ENCODE measurements at regions not wholly inside any gene's neighbourhood (a gene's known extent, or its start where the extent isn't known, plus 50 kb on each side); places are given as distances from the start of the nearest gene placed in this dataset.

- Histone ChIP-seq H3K4me1 (ENCODE audit: insufficient read depth, low read length) (no peaks in the 10 kb centered on the region), H3K27ac (ENCODE audit: low read depth in 1 of 2, low read length in 2 of 2) (no peak overlapping the region), H3K4me3 (ENCODE audit: low read length) (no peak overlapping the region), H3K9me3 (ENCODE audit: control insufficient read depth in 1 of 2, insufficient read depth in 1 of 2, low read length in 2 of 2) (no peaks in the 10 kb centered on the region), H3K36me3 (ENCODE audit: insufficient read depth, low read length) (no peaks in the 10 kb centered on the region), H3K27me3 (ENCODE audit: control insufficient read depth in 1 of 2, insufficient read depth in 2 of 2, low read length in 2 of 2) (no peaks in the 10 kb centered on the region)
- ChIA-PET POLR2A (no interaction called here), CTCF (no interaction called here)
- Mint-ChIP-seq H3K4me1 (ENCODE audit: low read depth) (no peaks in the 10 kb centered on the region), H3K36me3 (ENCODE audit: low read depth) (no peaks in the 10 kb centered on the region), H3K9me3 (no peaks in the 10 kb centered on the region), H3K27ac (no peak overlapping the region), H3K27me3 (no peaks in the 10 kb centered on the region), H3K4me3 (no peak overlapping the region)
- intact Hi-C loops (cut with DNase I, micrococcal nuclease): no loop called here
- ATAC-seq (ENCODE audit: poor library complexity) (no peak), DNase-seq (no peak)
- no peak for TF ChIP-seq CTCF (IDR thresholded peaks at IDR 0.05)
Observed at GRCh38 chr2:58708565-58708964, 467.4 kb upstream of the FANCL start.

- ChIA-PET POLR2A (no interaction called here), CTCF (no interaction called here)
- intact Hi-C loops (cut with DNase I, micrococcal nuclease): no loop called here
- no peaks in the 10 kb centered on the region for H3K9me3 ChIP-seq (ENCODE audit: control insufficient read depth in 1 of 2, insufficient read depth in 1 of 2, low read length in 2 of 2)
- no peak overlapping the region for H3K4me3 ChIP-seq (ENCODE audit: low read length)
- no peaks in the 10 kb centered on the region for H3K4me1 Mint-ChIP-seq (ENCODE audit: low read depth)
- H3K36me3 Mint-ChIP-seq (ENCODE audit: low read depth): no peaks in the 10 kb centered on the region
- ATAC-seq (ENCODE audit: poor library complexity): no peak
- no peak for DNase-seq
- H3K36me3 ChIP-seq (ENCODE audit: insufficient read depth, low read length): no peaks in the 10 kb centered on the region
- H3K9me3 Mint-ChIP-seq: no peaks in the 10 kb centered on the region
- no peaks in the 10 kb centered on the region for H3K27me3 Mint-ChIP-seq
- TF ChIP-seq CTCF (IDR thresholded peaks at IDR 0.05): no peak
- no peak overlapping the region for H3K27ac ChIP-seq (ENCODE audit: low read depth in 1 of 2, low read length in 2 of 2)
- no peak overlapping the region for H3K27ac Mint-ChIP-seq
- H3K27me3 ChIP-seq (ENCODE audit: control insufficient read depth in 1 of 2, insufficient read depth in 2 of 2, low read length in 2 of 2): no peaks in the 10 kb centered on the region
- H3K4me1 ChIP-seq (ENCODE audit: insufficient read depth, low read length): no peaks in the 10 kb centered on the region
- H3K4me3 Mint-ChIP-seq: no peak overlapping the region
Observed at GRCh38 chr2:58702302-58702885, 461.3 kb upstream of the FANCL start.

- no peaks in the 10 kb centered on the region for H3K36me3 Mint-ChIP-seq (ENCODE audit: low read depth)
- no peak overlapping the region for H3K27ac Mint-ChIP-seq
- no peaks in the 10 kb centered on the region for H3K27me3 Mint-ChIP-seq
- Histone ChIP-seq H3K4me3 (ENCODE audit: low read length) (no peak overlapping the region), H3K4me1 (ENCODE audit: insufficient read depth, low read length) (no peaks in the 10 kb centered on the region), H3K27me3 (ENCODE audit: control insufficient read depth in 1 of 2, insufficient read depth in 2 of 2, low read length in 2 of 2) (no peaks in the 10 kb centered on the region), H3K27ac (ENCODE audit: low read depth in 1 of 2, low read length in 2 of 2) (no peak overlapping the region), H3K36me3 (ENCODE audit: insufficient read depth, low read length) (no peaks in the 10 kb centered on the region), H3K9me3 (ENCODE audit: control insufficient read depth in 1 of 2, insufficient read depth in 1 of 2, low read length in 2 of 2) (no peaks in the 10 kb centered on the region)
- no peaks in the 10 kb centered on the region for H3K9me3 Mint-ChIP-seq
- H3K4me1 Mint-ChIP-seq (ENCODE audit: low read depth): no peaks in the 10 kb centered on the region
- ATAC-seq (ENCODE audit: poor library complexity): no peak
- no peak overlapping the region for H3K4me3 Mint-ChIP-seq
- no peak for DNase-seq
- CTCF ChIA-PET: no interaction called here
- no peak for TF ChIP-seq CTCF (IDR thresholded peaks at IDR 0.05)
- POLR2A ChIA-PET: no interaction called here
- intact Hi-C loops (cut with DNase I, micrococcal nuclease): no loop called here
Observed at GRCh38 chr2:58701688-58702301, 460.7 kb upstream of the FANCL start.

All from CD4-positive, alpha-beta T cell (primary cell).